Hepatocyte (in vitro differentiated cells): ENCODE measurements at regions not wholly inside any gene's neighbourhood (a gene's known extent, or its start where the extent isn't known, plus 50 kb on each side); places are given as distances from the start of the nearest gene placed in this dataset.

Experiments used
- CTCF ChIP-seq: fragments of 200-600 bp; sonication (generic); IDR thresholded peaks from 2 replicates; pipeline ENCODE4 v1.5.1; 2016; ENCODE audit warnings: antibody characterized with exemption, mild to moderate bottlenecking; ENCODE audit not compliant: poor library complexity
- EZH2 ChIP-seq: fragments of 200-600 bp; sonication (generic); IDR thresholded peaks from 2 replicates; pipeline ENCODE4 v1.6.1; 2016; ENCODE audit warnings: antibody characterized with exemption, mild to moderate bottlenecking, borderline replicate concordance
- EZH2phosphoT487 ChIP-seq: fragments of 200-600 bp; sonication (generic); IDR thresholded peaks from one replicate; pipeline ENCODE4 v1.6.1; 2018; ENCODE audit warnings: antibody characterized with exemption, mild to moderate bottlenecking, low read depth, moderate library complexity; ENCODE audit not compliant: unreplicated experiment, severe bottlenecking

- TF ChIP-seq CTCF (no peak), EZH2phosphoT487 (no peak), EZH2 (no peak)
Observed at GRCh38 chr5:152052470-152052869, 127.8 kb upstream of the GLRA1 start.
